CD14-positive monocyte (primary cell): ENCODE measurements at regions not wholly inside any gene's neighbourhood (a gene's known extent, or its start where the extent isn't known, plus 50 kb on each side); places are given as distances from the start of the nearest gene placed in this dataset.

Experiments used
- DNase-seq, 3 donors: peaks; one replicate each; pipeline ENCODE4 v3.0.0-alpha.2; 2011 to 2022
- H2AFZ ChIP-seq: 2 replicates; pipeline ENCODE4 v1.6.0; 2012; ENCODE audit warnings: mild to moderate bottlenecking, low read depth, low read length, inconsistent platforms; ENCODE audit not compliant: insufficient read depth, poor library complexity, severe bottlenecking
- H3K27ac ChIP-seq, 2 donors: 1 replicate in 1 of 2; 2 replicates in 1 of 2; pipeline ENCODE4 v1.5.1; 2012 to 2013; ENCODE audit warnings: low read length in 2 of 2, control low read depth in 1 of 2, inconsistent platforms in 1 of 2, low read depth in 1 of 2, mild to moderate bottlenecking in 1 of 2
- H3K27me3 ChIP-seq, 2 donors: one replicate each; pipeline versions ENCODE4 v1.6.0 to v1.6.1; 2011 to 2013; ENCODE audit warnings: low read length in 2 of 2; ENCODE audit not compliant: control insufficient read depth in 2 of 2, insufficient read depth in 2 of 2
- H3K36me3 ChIP-seq, 2 donors: replicated peaks in 1 of 2; 1 replicate in 1 of 2; 2 replicates in 1 of 2; pipeline versions ENCODE4 v1.5.1 to v1.6.1; 2012 to 2013; ENCODE audit warnings: low read length in 2 of 2, control low read depth in 1 of 2, inconsistent platforms in 1 of 2, mild to moderate bottlenecking in 1 of 2; ENCODE audit not compliant: insufficient read depth in 2 of 2, control insufficient read depth in 1 of 2
- H3K4me1 ChIP-seq, 2 donors: 1 replicate in 1 of 2; 2 replicates in 1 of 2; pipeline versions ENCODE4 v1.5.1 to v1.6.1; 2012 to 2013; ENCODE audit warnings: low read length in 2 of 2, control low read depth in 1 of 2, inconsistent platforms in 1 of 2, mild to moderate bottlenecking in 1 of 2, moderate library complexity in 1 of 2; ENCODE audit not compliant: insufficient read depth in 2 of 2, control insufficient read depth in 1 of 2
- H3K4me2 ChIP-seq: replicated peaks from 2 replicates; pipeline ENCODE3; 2012; ENCODE audit warnings: low read length, moderate library complexity, mild to moderate bottlenecking; ENCODE audit not compliant: poor library complexity, severe bottlenecking; ENCODE audit errors: extremely low read depth
- H3K4me3 ChIP-seq, 3 experiments: fragments of 200-600 bp in 1 of 3; sonication (generic) in 1 of 3; replicated peaks in 1 of 3; 1 replicate in 2 of 3; 2 replicates in 1 of 3; pipeline ENCODE4 v1.5.1; 2011 to 2013; ENCODE audit warnings: low read length in 3 of 3, mild to moderate bottlenecking in 3 of 3, control low read depth in 2 of 3, low read depth in 2 of 3, inconsistent platforms in 1 of 3, moderate library complexity in 1 of 3
- H3K79me2 ChIP-seq: 2 replicates; pipeline ENCODE4 v1.6.0; 2012; ENCODE audit warnings: mild to moderate bottlenecking, control low read depth, inconsistent platforms, low read length, moderate library complexity; ENCODE audit not compliant: insufficient read depth
- H3K9ac ChIP-seq: 2 replicates; pipeline ENCODE4 v1.6.0; 2017; ENCODE audit warnings: low read length, mild to moderate bottlenecking; ENCODE audit not compliant: insufficient read depth, poor library complexity, severe bottlenecking
- H3K9me3 ChIP-seq, 2 donors: replicated peaks in 1 of 2; 1 replicate in 1 of 2; 2 replicates in 1 of 2; pipeline versions ENCODE4 v1.5.1 to v1.6.1; 2012 to 2013; ENCODE audit warnings: low read length in 2 of 2, control low read depth in 1 of 2; ENCODE audit not compliant: control insufficient read depth in 1 of 2, insufficient read depth in 1 of 2
- H4K20me1 ChIP-seq: 2 replicates; pipeline ENCODE4 v1.6.0; 2012; ENCODE audit warnings: mild to moderate bottlenecking, low read length, control low read depth, moderate library complexity; ENCODE audit not compliant: insufficient read depth
- H3K27ac Mint-ChIP-seq, 7 donors: one replicate each; pipeline ENCODE4 v1.8.0; 2020; ENCODE audit warnings: mild to moderate bottlenecking in 7 of 7, mixed read lengths in 7 of 7, moderate library complexity in 6 of 7, inconsistent platforms in 2 of 7
- H3K27me3 Mint-ChIP-seq, 3 donors: one replicate each; pipeline ENCODE4 v1.8.0; 2021 to 2022; ENCODE audit warnings: low read depth in 3 of 3, mild to moderate bottlenecking in 3 of 3, mixed read lengths in 3 of 3, moderate library complexity in 3 of 3, inconsistent platforms in 1 of 3
- H3K36me3 Mint-ChIP-seq, 2 donors: one replicate each; pipeline ENCODE4 v1.8.0; 2020; ENCODE audit warnings: mixed read lengths in 2 of 2, inconsistent platforms in 1 of 2, mild to moderate bottlenecking in 1 of 2
- H3K4me1 Mint-ChIP-seq: one replicate; pipeline ENCODE4 v1.8.0; 2020; ENCODE audit warnings: mild to moderate bottlenecking, mixed read lengths
- H3K4me3 Mint-ChIP-seq, 2 donors: one replicate each; pipeline ENCODE4 v1.8.0; 2020; ENCODE audit warnings: mild to moderate bottlenecking in 2 of 2, mixed read lengths in 2 of 2, moderate library complexity in 1 of 2
- H3K9me3 Mint-ChIP-seq, 7 donors: one replicate each; pipeline ENCODE4 v1.8.0; 2020 to 2022; ENCODE audit warnings: mixed read lengths in 7 of 7, mild to moderate bottlenecking in 6 of 7, moderate library complexity in 6 of 7, inconsistent platforms in 2 of 7
- WGBS: methylation state at CpG from one replicate; pipeline ENCODE4 v1.1.5; 2013; ENCODE audit warnings: missing lambda C conversion rate; ENCODE audit not compliant: insufficient coverage; 5-methylcytosine and 5-hydroxymethylcytosine counted together
- intact Hi-C, 2 donors: fragments of 100-400 bp; cut with micrococcal nuclease; formaldehyde crosslinking; loops; one replicate each; pipeline versions ENCODE4 v1.15.0 to v1.15.1; 2023
- TF ChIP-seq, protein P1 (sequence below): fragments of 200-600 bp; IDR thresholded peaks from one replicate; pipeline ENCODE4 v1.8.0; 2022; ENCODE audit warnings: antibody characterized with exemption, mild to moderate bottlenecking

DNA sequence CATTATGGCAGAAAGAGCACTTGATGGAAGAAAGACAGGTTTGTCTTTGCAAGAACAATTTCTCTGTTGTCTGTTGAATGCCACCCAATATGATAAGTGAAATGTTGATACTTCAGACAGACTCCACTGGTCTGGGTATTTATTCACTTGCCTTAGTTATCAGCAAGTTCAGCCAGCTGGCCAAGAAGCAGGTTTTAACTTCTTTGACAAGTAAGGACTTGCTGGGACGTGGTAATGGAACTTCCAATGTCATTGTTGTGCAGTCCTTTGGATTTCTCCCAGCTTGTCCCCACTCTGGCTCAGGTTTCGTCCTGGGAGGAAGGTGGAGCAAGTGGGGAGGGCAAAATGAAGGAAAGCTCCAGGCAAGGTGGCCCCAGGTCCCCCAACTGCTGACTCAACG lies 497.4 kb downstream of the RPS24 start:
- H3K36me3 Mint-ChIP-seq, result no peaks in the 10 kb centered on the region
- no peaks in the 10 kb centered on the region for H3K9me3 ChIP-seq
- 83% methylated on average over 1 of the region's 3 CpGs for WGBS

DNA sequence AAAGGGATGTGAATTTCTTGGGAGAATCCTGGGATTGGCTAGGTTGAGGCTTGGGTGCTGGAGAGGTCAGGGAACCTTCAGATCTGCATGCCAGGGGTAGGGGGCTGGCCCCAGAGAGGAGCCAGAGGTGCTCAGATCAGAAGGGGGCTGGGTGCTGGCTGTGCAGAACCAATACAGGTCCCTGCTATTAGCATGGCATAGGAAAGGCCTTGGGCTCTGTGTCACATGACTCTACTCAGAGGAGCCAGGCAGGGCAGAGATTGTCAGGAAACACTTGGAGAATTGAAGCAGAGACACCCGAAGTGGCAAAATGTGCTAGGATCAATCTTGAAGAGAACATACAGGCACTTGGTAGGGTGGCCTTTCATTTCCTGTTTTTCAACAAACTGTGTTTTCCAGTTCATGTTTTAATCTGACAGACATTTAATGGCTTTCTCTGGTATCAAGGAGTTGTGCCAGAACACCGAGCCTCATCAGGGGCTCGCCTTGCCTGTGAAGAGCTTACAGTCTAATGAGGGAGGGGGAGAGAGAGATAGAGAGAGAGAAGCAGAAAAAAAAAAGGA lies 498.9 kb downstream of the RPS24 start:
- Mint-ChIP-seq H3K4me3 (peak overlapping the region in 1 of 2 donors; percentile 44), H3K4me1 (peaks cover 12% of the 10 kb centered on the region), H3K36me3 (no peaks in the 10 kb centered on the region), H3K27me3 (peaks cover 0 to 3% (median 1%) of the 10 kb centered on the region in 3 donors), H3K27ac (peak overlapping the region in 1 of 7 donors; percentile 25), H3K9me3 (no peaks in the 10 kb centered on the region)
- H2AFZ ChIP-seq, result peak overlapping the region; percentile 25
- DNase-seq, result no peak
- no peak overlapping the region for H3K4me3 ChIP-seq
- intact Hi-C loops, result no loop called here
- TF ChIP-seq, protein P1, sequence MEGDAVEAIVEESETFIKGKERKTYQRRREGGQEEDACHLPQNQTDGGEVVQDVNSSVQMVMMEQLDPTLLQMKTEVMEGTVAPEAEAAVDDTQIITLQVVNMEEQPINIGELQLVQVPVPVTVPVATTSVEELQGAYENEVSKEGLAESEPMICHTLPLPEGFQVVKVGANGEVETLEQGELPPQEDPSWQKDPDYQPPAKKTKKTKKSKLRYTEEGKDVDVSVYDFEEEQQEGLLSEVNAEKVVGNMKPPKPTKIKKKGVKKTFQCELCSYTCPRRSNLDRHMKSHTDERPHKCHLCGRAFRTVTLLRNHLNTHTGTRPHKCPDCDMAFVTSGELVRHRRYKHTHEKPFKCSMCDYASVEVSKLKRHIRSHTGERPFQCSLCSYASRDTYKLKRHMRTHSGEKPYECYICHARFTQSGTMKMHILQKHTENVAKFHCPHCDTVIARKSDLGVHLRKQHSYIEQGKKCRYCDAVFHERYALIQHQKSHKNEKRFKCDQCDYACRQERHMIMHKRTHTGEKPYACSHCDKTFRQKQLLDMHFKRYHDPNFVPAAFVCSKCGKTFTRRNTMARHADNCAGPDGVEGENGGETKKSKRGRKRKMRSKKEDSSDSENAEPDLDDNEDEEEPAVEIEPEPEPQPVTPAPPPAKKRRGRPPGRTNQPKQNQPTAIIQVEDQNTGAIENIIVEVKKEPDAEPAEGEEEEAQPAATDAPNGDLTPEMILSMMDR, result no peak
- no peaks in the 10 kb centered on the region for H4K20me1 ChIP-seq
- no peaks in the 10 kb centered on the region for H3K36me3 ChIP-seq
- H3K27me3 ChIP-seq, result no peaks in the 10 kb centered on the region
- no peaks in the 10 kb centered on the region for H3K4me1 ChIP-seq
- no peak overlapping the region for H3K27ac ChIP-seq
- no peaks in the 10 kb centered on the region for H3K79me2 ChIP-seq
- no peaks in the 10 kb centered on the region for H3K9me3 ChIP-seq
- 48% methylated on average over 3 of the region's 3 CpGs for WGBS
- H3K9ac ChIP-seq, result no peak overlapping the region
- no peak overlapping the region for H3K4me2 ChIP-seq

More for the DNA sequence above, 497.4 kb downstream of the RPS24 start:
- DNase-seq, result no peak
- peaks cover 0 to 3% (median 1%) of the 10 kb centered on the region in 3 donors for H3K27me3 Mint-ChIP-seq
- H3K27me3 ChIP-seq, result no peaks in the 10 kb centered on the region
- no peaks in the 10 kb centered on the region for H3K36me3 ChIP-seq
- H3K79me2 ChIP-seq, result no peaks in the 10 kb centered on the region
- no peak overlapping the region for H3K4me2 ChIP-seq
- TF ChIP-seq, protein P1, result no peak
- H3K27ac Mint-ChIP-seq, result no peak overlapping the region
- no peak overlapping the region for H3K9ac ChIP-seq
- no peaks in the 10 kb centered on the region for H3K4me1 ChIP-seq
- no peak overlapping the region for H2AFZ ChIP-seq
- H3K27ac ChIP-seq, result no peak overlapping the region
- intact Hi-C loops, result no loop called here
- H3K4me1 Mint-ChIP-seq, result peaks cover 12% of the 10 kb centered on the region
- no peak overlapping the region for H3K4me3 ChIP-seq
- no peaks in the 10 kb centered on the region for H3K9me3 Mint-ChIP-seq
- H4K20me1 ChIP-seq, result no peaks in the 10 kb centered on the region
- H3K4me3 Mint-ChIP-seq, result no peak overlapping the region
